Renal cortical epithelial cell (primary cell): ENCODE measurements at regions not wholly inside any gene's neighbourhood (a gene's known extent, or its start where the extent isn't known, plus 50 kb on each side); places are given as distances from the start of the nearest gene placed in this dataset.

Source experiments
- DNase-seq: peaks from one replicate; pipeline ENCODE4 v3.0.0-alpha.2; 2011; ENCODE audit warnings: low read depth

- no peak for DNase-seq
Measured at GRCh38 chr4:154677300-154677699, 64.8 kb upstream of the FGG start.

GRCh38 chr4:154677923-154678322 is 65.5 kb upstream of the FGG start:
- no peak for DNase-seq

- no peak for DNase-seq
Measured at GRCh38 chr4:154683956-154684681, 59.7 kb upstream of the LRAT start.

- DNase-seq, result peak; percentile 32
Measured at GRCh38 chr4:154686838-154687237, 57.0 kb upstream of the LRAT start.

GRCh38 chr4:154687840-154688239 is 56.0 kb upstream of the LRAT start:
- no peak for DNase-seq

DNA sequence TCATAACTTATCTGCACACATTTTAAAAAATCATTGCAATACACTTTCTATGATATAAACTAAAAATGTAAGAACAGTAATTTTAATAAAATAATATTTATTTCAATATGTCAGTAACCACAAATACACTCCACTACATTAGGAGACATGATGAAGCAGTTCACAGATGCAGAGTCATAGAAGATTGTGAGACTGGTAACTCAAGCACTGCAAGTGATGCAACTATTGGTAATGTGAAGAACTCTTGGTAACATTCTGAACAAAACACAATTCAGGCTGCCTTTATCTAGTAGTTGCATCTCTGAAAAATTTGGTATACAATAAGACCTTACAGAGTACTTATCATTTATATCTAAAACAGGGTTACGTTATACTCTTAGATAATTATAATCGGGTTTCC is 52.6 kb upstream of the LRAT start:
- no peak for DNase-seq

GRCh38 chr4:154692304-154692818 is 51.4 kb upstream of the LRAT start:
- DNase-seq, result peak; percentile 6
